Upper lobe of left lung (tissue), 6 donors: ENCODE measurements at regions not wholly inside any gene's neighbourhood (a gene's known extent, or its start where the extent isn't known, plus 50 kb on each side); places are given as distances from the start of the nearest gene placed in this dataset.

Source experiments
- ATAC-seq, 2 donors: fragments of 200-7000 bp; cut with Tn5 transposase; one replicate each; pipeline ENCODE4 v1.9.1; 2022; ENCODE audit warnings: mild to moderate bottlenecking in 2 of 2, moderate library complexity in 2 of 2; ENCODE audit not compliant: low FRiP score in 2 of 2
- DNase-seq, 2 donors: peaks; one replicate each; pipeline ENCODE4 v3.0.0-alpha.2; 2019 to 2020
- H3K27ac ChIP-seq, 4 donors: fragments of 200-600 bp; sonication (generic); one replicate each; pipeline ENCODE4 v1.5.1; 2016 to 2019
- H3K27me3 ChIP-seq, 4 donors: fragments of 200-600 bp; sonication (generic); one replicate each; pipeline ENCODE4 v1.5.1; 2017 to 2019
- H3K36me3 ChIP-seq, 4 donors: fragments of 200-600 bp; sonication (generic); one replicate each; pipeline ENCODE4 v1.5.1; 2016 to 2019
- H3K4me1 ChIP-seq, 4 donors: fragments of 200-600 bp; sonication (generic); one replicate each; pipeline ENCODE4 v1.5.1; 2018 to 2019
- H3K4me3 ChIP-seq, 4 donors: fragments of 200-600 bp; sonication (generic); one replicate each; pipeline ENCODE4 v1.5.1; 2017 to 2019; ENCODE audit warnings: mild to moderate bottlenecking in 2 of 4, moderate library complexity in 1 of 4
- H3K9me3 ChIP-seq, 4 donors: fragments of 200-600 bp; sonication (generic); one replicate each; pipeline ENCODE4 v1.5.1; 2018 to 2019
- CTCF ChIP-seq, 6 experiments: fragments of 450-650 bp in 4 of 6; fragments of 200-600 bp in 2 of 6; sonication (generic) in 2 of 6; IDR thresholded peaks; one replicate each; pipeline ENCODE4 v1.5.1; 2016 to 2019; ENCODE audit warnings: antibody characterized with exemption in 6 of 6
- EP300 ChIP-seq, 4 donors: sonication (generic); formaldehyde crosslinking; IDR thresholded peaks; one replicate each; pipeline ENCODE4 v1.5.1; 2017; ENCODE audit warnings: antibody characterized with exemption in 4 of 4, control low read depth in 2 of 4
- POLR2A ChIP-seq, 4 donors: fragments of 450-650 bp; IDR thresholded peaks; one replicate each; pipeline ENCODE4 v1.5.1; 2016 to 2017; ENCODE audit warnings: antibody characterized with exemption in 4 of 4, mild to moderate bottlenecking in 2 of 4
- POLR2AphosphoS5 ChIP-seq, 2 donors: sonication (generic); formaldehyde crosslinking; IDR thresholded peaks; one replicate each; pipeline ENCODE4 v1.5.1; 2017; ENCODE audit warnings: antibody characterized with exemption in 2 of 2
- WGBS, 2 donors: methylation state at CpG; one replicate each; pipeline ENCODE4 v1.1.5; 2017 to 2018; 5-methylcytosine and 5-hydroxymethylcytosine counted together
- donor health status: DM: no; HTN: no; CAD: no; lungs with moderate emphysema.
- donor health status: DM: no; HTN: yes; CAD: no; lungs with severe emphysema.

- ATAC-seq, result no peak
- peaks cover 0 to 9% (median 5%) of the 10 kb centered on the region in 4 donors for H3K4me1 ChIP-seq
- DNase-seq, result peak in 1 of 2 donors; percentile 29
- H3K9me3 ChIP-seq, result no peaks in the 10 kb centered on the region
- 71 to 88% methylated on average over 7 of the region's 7 CpGs for WGBS, 2 donors
- no peaks in the 10 kb centered on the region for H3K36me3 ChIP-seq
- no peak for TF ChIP-seq CTCF (IDR thresholded peaks at IDR 0.05)
- no peak for TF ChIP-seq POLR2A (IDR thresholded peaks at IDR 0.05)
- no peak for TF ChIP-seq EP300 (IDR thresholded peaks at IDR 0.05)
- TF ChIP-seq POLR2AphosphoS5 (IDR thresholded peaks at IDR 0.05), result no peak
- no peak overlapping the region for H3K27ac ChIP-seq
- no peaks in the 10 kb centered on the region for H3K27me3 ChIP-seq
- H3K4me3 ChIP-seq, result no peak overlapping the region
Measured at GRCh38 chr9:78443946-78444345, 147.0 kb downstream of the PSAT1 start.

GRCh38 chr9:78448960-78449673, 152.2 kb downstream of the PSAT1 start:
- H3K4me1 ChIP-seq, result no peaks in the 10 kb centered on the region
- ATAC-seq (no peak), DNase-seq (no peak)
- WGBS, 2 donors, result 73 to 82% methylated on average over 8 of the region's 8 CpGs
- H3K27me3 ChIP-seq, result no peaks in the 10 kb centered on the region
- no peaks in the 10 kb centered on the region for H3K9me3 ChIP-seq
- no peaks in the 10 kb centered on the region for H3K36me3 ChIP-seq
- TF ChIP-seq CTCF (IDR thresholded peaks at IDR 0.05) (no peak), POLR2A (IDR thresholded peaks at IDR 0.05) (no peak), EP300 (IDR thresholded peaks at IDR 0.05) (no peak), POLR2AphosphoS5 (IDR thresholded peaks at IDR 0.05) (no peak)
- H3K4me3 ChIP-seq, result no peak overlapping the region
- no peak overlapping the region for H3K27ac ChIP-seq

- ATAC-seq (peak in 1 of 2 donors; percentile 22), DNase-seq (peak in 1 of 2 donors; percentile 20)
- no peak for TF ChIP-seq POLR2AphosphoS5 (IDR thresholded peaks at IDR 0.05)
- no peak for TF ChIP-seq EP300 (IDR thresholded peaks at IDR 0.05)
- no peak for TF ChIP-seq CTCF (IDR thresholded peaks at IDR 0.05)
- no peak for TF ChIP-seq POLR2A (IDR thresholded peaks at IDR 0.05)
- Histone ChIP-seq H3K27me3 (no peaks in the 10 kb centered on the region), H3K27ac (no peak overlapping the region), H3K36me3 (no peaks in the 10 kb centered on the region), H3K4me3 (no peak overlapping the region), H3K9me3 (no peaks in the 10 kb centered on the region), H3K4me1 (no peaks in the 10 kb centered on the region)
- WGBS, 2 donors, result 92 to 95% methylated on average over 7 of the region's 7 CpGs
Measured at GRCh38 chr9:78453450-78453849, 156.5 kb downstream of the PSAT1 start.

GRCh38 chr9:78462611-78463010, 165.7 kb downstream of the PSAT1 start:
- no peak for TF ChIP-seq POLR2AphosphoS5 (IDR thresholded peaks at IDR 0.05)
- TF ChIP-seq EP300 (IDR thresholded peaks at IDR 0.05), result no peak
- no peak for TF ChIP-seq CTCF (IDR thresholded peaks at IDR 0.05)
- no peak for TF ChIP-seq POLR2A (IDR thresholded peaks at IDR 0.05)
- no peak for ATAC-seq
- DNase-seq, result no peak
- Histone ChIP-seq H3K36me3 (no peaks in the 10 kb centered on the region), H3K4me1 (no peaks in the 10 kb centered on the region), H3K27me3 (no peaks in the 10 kb centered on the region), H3K9me3 (peaks cover 0 to 6% (median 0%) of the 10 kb centered on the region in 4 donors), H3K4me3 (no peak overlapping the region), H3K27ac (no peak overlapping the region)
- 66 to 72% methylated on average over 2 of the region's 2 CpGs for WGBS, 2 donors

- DNase-seq, result no peak
- no peaks in the 10 kb centered on the region for H3K27me3 ChIP-seq
- peaks cover 0 to 6% (median 0%) of the 10 kb centered on the region in 4 donors for H3K9me3 ChIP-seq
- TF ChIP-seq POLR2A (IDR thresholded peaks at IDR 0.05) (no peak), CTCF (IDR thresholded peaks at IDR 0.05) (no peak), EP300 (IDR thresholded peaks at IDR 0.05) (no peak), POLR2AphosphoS5 (IDR thresholded peaks at IDR 0.05) (no peak)
- H3K4me3 ChIP-seq, result no peak overlapping the region
- H3K27ac ChIP-seq, result no peak overlapping the region
- WGBS, 2 donors, result 81% methylated on average over 3 of the region's 3 CpGs
- H3K36me3 ChIP-seq, result no peaks in the 10 kb centered on the region
- ATAC-seq, result no peak
- H3K4me1 ChIP-seq, result no peaks in the 10 kb centered on the region
Measured at GRCh38 chr9:78463750-78464149, 166.8 kb downstream of the PSAT1 start.
